ENCODE measurements at regions not wholly inside any gene's neighbourhood (a gene's known extent, or its start where the extent isn't known, plus 50 kb on each side); places are given as distances from the start of the nearest gene placed in this dataset.

DNA sequence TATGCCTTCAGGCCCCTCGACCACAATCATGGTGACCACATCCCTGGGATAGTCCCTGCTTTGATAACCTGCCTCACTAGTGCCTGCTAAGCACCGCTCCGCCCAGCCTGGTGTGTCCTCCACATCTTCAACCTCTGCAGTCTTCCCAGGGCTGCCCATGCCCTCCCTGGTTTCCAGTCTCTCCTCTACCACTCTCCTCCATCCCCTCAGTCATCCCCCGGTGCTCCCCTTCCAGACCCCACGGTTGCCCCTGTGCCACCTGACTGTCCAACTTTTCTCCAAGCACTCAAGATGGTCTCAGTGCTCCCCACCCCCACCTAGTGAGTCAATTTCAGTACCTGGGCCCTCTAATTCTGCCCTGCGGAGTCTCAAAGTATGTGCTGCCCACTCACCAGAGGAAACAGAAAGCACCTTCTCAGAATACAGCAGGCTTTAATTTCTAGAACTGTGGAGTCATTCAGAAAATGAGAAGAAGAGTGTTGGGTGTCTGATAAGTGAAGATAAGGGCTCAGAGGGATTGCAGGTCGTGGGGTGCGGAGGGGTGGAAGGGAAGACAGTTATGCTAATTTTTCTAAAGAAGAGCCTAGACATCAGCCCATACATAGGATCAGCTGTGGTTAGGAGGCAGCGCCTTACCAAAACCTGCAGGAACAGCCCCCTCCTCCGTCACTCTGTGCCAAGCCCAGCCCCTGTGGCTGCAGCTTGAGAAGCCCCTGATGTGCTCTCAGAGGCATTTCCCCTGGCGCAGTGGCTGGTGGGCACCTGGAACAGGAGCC, 53.6 kb upstream of the CAB39 start:
- DNase-seq (ENCODE audit: low read depth) = peak; percentile 89
- H3K4me3 ChIP-seq (ENCODE audit: low read depth, low read length) = peak overlapping the region; percentile 59
- TF ChIP-seq, protein P1, sequence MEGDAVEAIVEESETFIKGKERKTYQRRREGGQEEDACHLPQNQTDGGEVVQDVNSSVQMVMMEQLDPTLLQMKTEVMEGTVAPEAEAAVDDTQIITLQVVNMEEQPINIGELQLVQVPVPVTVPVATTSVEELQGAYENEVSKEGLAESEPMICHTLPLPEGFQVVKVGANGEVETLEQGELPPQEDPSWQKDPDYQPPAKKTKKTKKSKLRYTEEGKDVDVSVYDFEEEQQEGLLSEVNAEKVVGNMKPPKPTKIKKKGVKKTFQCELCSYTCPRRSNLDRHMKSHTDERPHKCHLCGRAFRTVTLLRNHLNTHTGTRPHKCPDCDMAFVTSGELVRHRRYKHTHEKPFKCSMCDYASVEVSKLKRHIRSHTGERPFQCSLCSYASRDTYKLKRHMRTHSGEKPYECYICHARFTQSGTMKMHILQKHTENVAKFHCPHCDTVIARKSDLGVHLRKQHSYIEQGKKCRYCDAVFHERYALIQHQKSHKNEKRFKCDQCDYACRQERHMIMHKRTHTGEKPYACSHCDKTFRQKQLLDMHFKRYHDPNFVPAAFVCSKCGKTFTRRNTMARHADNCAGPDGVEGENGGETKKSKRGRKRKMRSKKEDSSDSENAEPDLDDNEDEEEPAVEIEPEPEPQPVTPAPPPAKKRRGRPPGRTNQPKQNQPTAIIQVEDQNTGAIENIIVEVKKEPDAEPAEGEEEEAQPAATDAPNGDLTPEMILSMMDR (IDR thresholded peaks at IDR 0.05; ENCODE audit: insufficient read depth, low read depth, low read length, missing control alignments) = no peak

- peak; percentile 86 for DNase-seq (ENCODE audit: low read depth)
- TF ChIP-seq, protein P1 (IDR thresholded peaks at IDR 0.05; ENCODE audit: insufficient read depth, low read depth, low read length, missing control alignments) = no peak
- peak overlapping the region; percentile 59 for H3K4me3 ChIP-seq (ENCODE audit: low read depth, low read length)
Measured at GRCh38 chr2:230660294-230661060, 52.2 kb upstream of the CAB39 start.

DNA sequence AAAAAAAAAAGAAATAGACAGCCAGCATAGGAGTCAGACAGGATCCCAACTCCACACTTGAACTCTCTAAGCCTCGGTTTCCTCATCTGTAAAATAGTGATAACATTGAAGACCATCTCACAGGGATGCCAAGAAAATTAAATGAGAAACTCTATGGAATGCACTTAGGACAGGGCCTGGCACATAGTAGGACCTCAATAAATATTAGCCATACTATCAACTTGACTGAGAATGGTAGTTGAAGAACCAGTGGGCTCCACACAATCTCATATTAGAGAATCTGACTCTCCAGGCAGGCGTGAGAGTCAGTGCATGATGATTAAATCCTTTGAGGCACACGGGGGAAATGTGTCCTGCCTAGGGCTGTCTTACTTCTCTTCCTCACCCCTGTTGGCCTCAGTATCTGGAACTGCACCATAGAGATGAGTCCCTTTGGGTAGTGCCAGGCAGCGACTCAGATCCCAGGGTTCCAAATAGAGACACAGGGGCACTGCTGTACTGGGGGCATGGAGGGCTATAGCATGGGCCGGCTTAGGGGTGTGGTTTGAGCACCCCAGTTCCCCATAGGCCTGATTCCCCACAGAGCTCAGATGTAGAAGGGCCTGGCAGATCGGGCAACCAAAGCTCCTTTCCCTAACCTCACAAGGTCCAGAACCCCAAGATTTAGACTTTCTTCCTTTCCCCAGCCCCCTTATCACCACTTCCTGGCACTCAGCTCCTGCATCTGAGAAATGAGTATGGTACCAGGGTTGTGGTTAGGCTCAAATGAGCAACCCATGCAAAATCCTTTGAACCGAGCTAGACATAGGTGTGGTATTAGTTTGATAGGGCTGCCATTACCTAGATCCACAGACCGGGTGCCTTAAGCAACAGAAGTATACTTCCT, 51.3 kb upstream of the CAB39 start:
- TF ChIP-seq, protein P1 (IDR thresholded peaks at IDR 0.05; ENCODE audit: insufficient read depth, low read depth, low read length, missing control alignments) = no peak
- peak overlapping the region; percentile 59 for H3K4me3 ChIP-seq (ENCODE audit: low read depth, low read length)
- DNase-seq (ENCODE audit: low read depth) = peak; percentile 90
